Immature natural killer cell (primary cell): ENCODE measurements at regions not wholly inside any gene's neighbourhood (a gene's known extent, or its start where the extent isn't known, plus 50 kb on each side); places are given as distances from the start of the nearest gene placed in this dataset.
A peak's percentile ranks its signal among the peaks of the same experiment; 100 is the strongest.

ENCODE experiments used
- DNase-seq, 3 donors: peaks; one replicate each; pipeline ENCODE4 v3.0.0; 2022; ENCODE audit warnings: mixed read lengths in 1 of 3
- H3K27ac Mint-ChIP-seq, 6 donors: one replicate each; pipeline ENCODE4 v1.8.0; 2020; ENCODE audit warnings: mixed read lengths in 6 of 6, mild to moderate bottlenecking in 5 of 6, inconsistent platforms in 4 of 6, moderate library complexity in 3 of 6
- H3K27me3 Mint-ChIP-seq, 3 donors: one replicate each; pipeline ENCODE4 v1.8.0; 2020 to 2021; ENCODE audit warnings: low read depth in 3 of 3, mild to moderate bottlenecking in 3 of 3, mixed read lengths in 3 of 3, moderate library complexity in 3 of 3, inconsistent platforms in 1 of 3
- H3K36me3 Mint-ChIP-seq, 3 donors: one replicate each; pipeline ENCODE4 v1.8.0; 2020; ENCODE audit warnings: mixed read lengths in 3 of 3, inconsistent platforms in 2 of 3, mild to moderate bottlenecking in 2 of 3
- H3K4me1 Mint-ChIP-seq, 2 donors: one replicate each; pipeline ENCODE4 v1.8.0; 2020; ENCODE audit warnings: inconsistent platforms in 2 of 2, mild to moderate bottlenecking in 2 of 2, mixed read lengths in 2 of 2, moderate library complexity in 1 of 2
- H3K4me3 Mint-ChIP-seq, 5 donors: one replicate each; pipeline ENCODE4 v1.8.0; 2020; ENCODE audit warnings: mild to moderate bottlenecking in 5 of 5, mixed read lengths in 5 of 5, inconsistent platforms in 3 of 5, moderate library complexity in 3 of 5
- H3K9me3 Mint-ChIP-seq, 6 donors: one replicate each; pipeline ENCODE4 v1.8.0; 2020; ENCODE audit warnings: mild to moderate bottlenecking in 6 of 6, mixed read lengths in 6 of 6, inconsistent platforms in 4 of 6, moderate library complexity in 3 of 6

DNA sequence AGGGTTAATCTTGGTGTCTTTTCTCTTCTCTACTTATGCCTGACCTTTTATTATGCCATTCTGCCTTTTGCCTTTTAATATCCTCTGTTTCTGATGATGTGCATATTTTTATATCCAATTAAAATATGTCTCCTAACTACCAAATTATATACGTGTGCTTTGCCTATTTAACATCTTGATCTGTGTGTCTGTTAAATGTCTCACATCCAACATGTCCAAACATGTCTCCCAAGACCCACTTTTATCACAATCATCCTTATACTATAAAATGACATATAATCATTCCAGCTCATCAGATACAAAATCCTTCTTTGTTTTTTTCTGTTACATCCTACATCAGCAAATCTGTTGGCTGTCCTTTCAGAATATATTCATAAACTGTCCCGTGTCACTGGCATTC is 539.5 kb downstream of the ZPLD1 start:
- H3K27ac Mint-ChIP-seq: no peak overlapping the region
- H3K4me1 Mint-ChIP-seq: no peaks in the 10 kb centered on the region

DNA sequence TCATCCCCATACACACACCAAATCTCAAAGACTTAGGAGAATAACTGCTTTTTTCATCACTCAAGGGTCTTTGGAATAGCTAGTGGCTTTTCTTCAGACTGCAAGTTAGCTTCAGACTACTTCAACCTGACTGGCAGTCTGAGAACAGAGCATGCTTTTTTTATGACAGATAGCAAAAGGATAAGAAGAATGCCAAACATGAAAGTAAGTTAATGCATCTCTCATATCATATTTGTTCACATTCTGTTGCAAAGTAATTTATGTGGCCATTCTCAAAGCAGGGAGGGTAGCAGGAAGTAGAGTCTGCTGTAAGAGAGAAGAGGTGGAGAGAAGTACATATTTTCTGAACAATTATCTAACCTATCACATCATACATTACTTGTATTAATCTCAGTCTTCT is 544.4 kb downstream of the ZPLD1 start:
- Mint-ChIP-seq H3K4me1 (no peaks in the 10 kb centered on the region), H3K36me3 (no peaks in the 10 kb centered on the region)

More for the DNA sequence above, 539.5 kb downstream of the ZPLD1 start:
- no peaks in the 10 kb centered on the region for H3K9me3 Mint-ChIP-seq
- no peak for DNase-seq
- peaks cover 0 to 3% (median 2%) of the 10 kb centered on the region in 3 donors for H3K27me3 Mint-ChIP-seq
- no peaks in the 10 kb centered on the region for H3K36me3 Mint-ChIP-seq
- H3K4me3 Mint-ChIP-seq: no peak overlapping the region

DNA sequence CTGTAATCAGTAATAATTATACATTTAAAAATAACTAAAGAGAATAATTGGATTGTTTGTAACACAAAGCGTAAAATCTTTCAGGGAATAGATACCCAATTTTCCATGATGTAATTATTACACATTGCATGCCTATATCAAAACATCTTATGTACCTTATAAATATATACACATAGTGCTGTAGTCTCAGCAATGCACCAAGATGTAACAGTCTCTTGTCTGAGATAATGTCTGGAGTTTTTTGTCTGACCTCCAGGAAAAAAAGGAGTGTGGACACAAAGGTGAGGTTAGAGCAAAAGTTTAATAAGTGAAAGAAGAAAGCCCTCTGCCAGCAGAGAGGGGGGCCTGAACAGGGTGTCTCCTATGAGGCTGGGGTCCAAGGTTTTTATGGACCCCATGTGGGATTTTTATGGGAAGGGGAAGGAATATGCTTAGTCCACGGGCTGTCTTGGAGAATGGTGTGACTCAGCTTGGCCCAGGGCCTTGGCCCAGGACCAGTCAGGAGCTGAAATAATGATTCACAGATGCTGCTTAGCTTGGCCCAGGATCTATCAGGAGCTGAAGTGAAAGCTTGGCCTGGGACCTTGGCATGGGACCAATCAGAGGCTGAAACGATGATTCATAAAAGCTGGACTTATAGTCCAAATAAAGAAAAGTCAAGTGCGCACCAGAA is 545.0 kb downstream of the ZPLD1 start:
- Mint-ChIP-seq H3K27me3 (peaks cover 0 to 1% (median 0%) of the 10 kb centered on the region in 3 donors), H3K27ac (no peak overlapping the region), H3K9me3 (peaks cover 0 to 3% (median 0%) of the 10 kb centered on the region in 6 donors), H3K4me3 (no peak overlapping the region), H3K36me3 (no peaks in the 10 kb centered on the region), H3K4me1 (no peaks in the 10 kb centered on the region)
- DNase-seq: no peak

More for the DNA sequence above, 544.4 kb downstream of the ZPLD1 start:
- Mint-ChIP-seq H3K9me3 (peaks cover 0 to 3% (median 0%) of the 10 kb centered on the region in 6 donors), H3K4me3 (no peak overlapping the region), H3K27ac (no peak overlapping the region), H3K27me3 (peaks cover 0 to 1% (median 0%) of the 10 kb centered on the region in 3 donors)
- DNase-seq: no peak

DNA sequence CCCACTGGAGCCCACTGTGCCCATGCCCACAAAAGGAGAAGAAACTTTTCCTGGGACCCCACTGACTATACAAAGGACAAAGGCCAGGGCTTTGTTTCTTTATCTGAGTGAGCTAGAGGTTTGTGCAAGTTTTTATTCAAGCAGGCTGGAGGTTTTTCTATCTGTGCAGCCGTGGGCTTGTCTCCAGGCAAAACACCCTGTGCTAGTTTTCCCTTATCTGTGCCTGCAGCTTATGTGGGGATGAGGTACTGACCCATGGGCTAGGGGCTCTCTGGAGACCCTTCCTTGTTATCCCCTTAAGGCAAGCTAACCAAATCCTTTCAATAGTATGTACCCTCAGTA is 545.5 kb downstream of the ZPLD1 start:
- Mint-ChIP-seq H3K9me3 (peaks cover 0 to 3% (median 0%) of the 10 kb centered on the region in 6 donors), H3K27me3 (peaks cover 0 to 1% (median 0%) of the 10 kb centered on the region in 3 donors), H3K36me3 (no peaks in the 10 kb centered on the region), H3K27ac (no peak overlapping the region), H3K4me1 (no peaks in the 10 kb centered on the region), H3K4me3 (no peak overlapping the region)
- DNase-seq: no peak

DNA sequence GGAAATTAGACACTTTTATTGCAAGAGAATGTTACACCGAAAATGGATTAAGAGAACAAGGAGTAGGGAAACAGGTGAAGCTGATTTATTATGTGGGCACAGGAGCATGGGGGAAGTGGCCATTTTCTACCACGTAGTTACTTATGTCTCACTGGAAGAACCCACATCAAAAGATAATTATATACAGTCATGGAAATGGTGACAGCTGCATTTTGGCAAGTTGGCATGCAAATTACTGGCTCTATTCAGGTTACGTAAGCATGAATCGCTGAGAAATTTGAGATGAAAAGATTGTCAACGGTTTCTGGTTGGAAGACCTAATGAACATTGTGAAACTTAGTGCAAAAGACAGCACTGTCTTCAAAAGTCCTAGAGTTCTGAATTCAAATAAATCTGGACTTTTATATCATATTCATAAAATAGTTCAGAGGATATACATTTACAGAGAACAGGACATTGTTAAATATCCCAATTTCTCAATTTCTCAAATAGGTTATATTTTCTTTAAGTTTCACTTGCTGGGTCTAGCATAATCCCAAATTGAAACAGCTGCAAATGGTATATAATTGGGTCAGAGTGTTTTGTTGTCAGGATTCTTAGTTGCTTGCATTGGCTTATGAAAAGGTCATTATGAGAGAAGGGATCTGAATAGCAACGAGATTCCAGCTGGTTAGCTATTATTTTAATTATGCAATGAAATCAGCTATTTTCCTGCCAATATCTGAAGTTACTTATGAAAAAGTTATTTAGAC is 567.8 kb downstream of the ZPLD1 start:
- Mint-ChIP-seq H3K4me1 (peaks cover 0 to 3% of the 10 kb centered on the region in 2 donors), H3K9me3 (peaks cover 0 to 10% (median 0%) of the 10 kb centered on the region in 6 donors), H3K36me3 (peaks cover 0 to 4% (median 0%) of the 10 kb centered on the region in 3 donors), H3K4me3 (peak overlapping the region in 1 of 5 donors; percentile 24), H3K27ac (no peak overlapping the region), H3K27me3 (peaks cover 0 to 9% (median 4%) of the 10 kb centered on the region in 3 donors)
- peak in 1 of 3 donors; percentile 14 for DNase-seq

DNA sequence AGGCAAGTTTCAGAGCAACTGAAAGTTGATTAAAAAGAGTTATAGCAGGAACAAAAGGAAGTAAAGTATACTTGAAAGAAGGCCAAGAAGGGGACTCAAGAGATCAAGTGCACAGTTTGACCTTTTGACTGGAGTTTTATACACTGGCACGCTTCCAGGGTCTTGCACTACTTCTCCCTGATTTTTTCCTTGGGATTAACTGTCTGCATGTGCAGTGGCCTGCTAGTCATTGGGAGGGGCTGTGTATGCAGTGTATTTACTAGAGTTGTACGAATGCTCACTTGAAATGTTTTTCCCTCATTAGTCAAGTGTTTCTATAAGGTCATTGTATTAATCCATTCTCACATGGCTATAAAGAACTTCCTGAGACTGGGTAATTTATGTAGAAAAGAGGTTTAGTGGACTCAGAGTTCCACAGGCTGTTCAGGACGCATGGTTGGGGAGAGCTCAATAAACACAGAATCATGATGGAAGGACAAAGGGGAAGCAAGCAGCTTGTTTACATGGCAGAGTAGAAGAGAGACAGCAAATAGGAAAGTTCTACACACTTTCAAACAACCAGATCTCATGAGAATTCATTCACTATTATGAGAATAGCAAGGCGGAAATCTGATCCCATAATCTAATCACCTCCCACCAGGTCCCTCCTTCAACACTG is 571.8 kb downstream of the ZPLD1 start:
- Mint-ChIP-seq H3K9me3 (peaks cover 0 to 10% (median 0%) of the 10 kb centered on the region in 6 donors), H3K27ac (no peak overlapping the region), H3K4me1 (peaks cover 0 to 3% of the 10 kb centered on the region in 2 donors), H3K27me3 (peaks cover 0 to 9% (median 4%) of the 10 kb centered on the region in 3 donors), H3K36me3 (peaks cover 0 to 4% (median 0%) of the 10 kb centered on the region in 3 donors), H3K4me3 (no peak overlapping the region)
- no peak for DNase-seq

DNA sequence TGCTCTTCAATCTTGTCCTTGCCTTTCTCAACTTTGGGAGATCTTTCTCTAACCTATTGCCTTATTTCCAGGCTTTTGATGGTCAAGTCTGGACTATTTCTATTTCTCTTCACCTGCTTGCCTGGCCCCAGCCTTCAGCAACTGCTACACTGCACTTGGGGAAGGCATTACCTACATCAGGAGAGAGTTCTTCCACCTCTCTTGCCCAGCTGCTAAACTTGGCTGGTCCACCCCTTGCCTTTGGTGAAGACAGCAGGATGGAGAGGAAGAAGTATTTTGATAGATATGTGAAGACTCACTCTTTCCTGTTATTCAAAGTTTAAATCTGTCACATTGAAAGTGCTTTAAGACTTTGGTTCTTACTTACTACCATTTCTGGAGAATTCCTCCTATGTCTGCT is 574.8 kb downstream of the ZPLD1 start:
- H3K27ac Mint-ChIP-seq: no peak overlapping the region
- H3K4me3 Mint-ChIP-seq: no peak overlapping the region
- H3K4me1 Mint-ChIP-seq: no peaks in the 10 kb centered on the region
- peaks cover 1 to 4% (median 2%) of the 10 kb centered on the region in 3 donors for H3K27me3 Mint-ChIP-seq
- H3K36me3 Mint-ChIP-seq: peaks cover 0 to 4% (median 0%) of the 10 kb centered on the region in 3 donors
- no peak for DNase-seq
- peaks cover 0 to 8% (median 0%) of the 10 kb centered on the region in 6 donors for H3K9me3 Mint-ChIP-seq

DNA sequence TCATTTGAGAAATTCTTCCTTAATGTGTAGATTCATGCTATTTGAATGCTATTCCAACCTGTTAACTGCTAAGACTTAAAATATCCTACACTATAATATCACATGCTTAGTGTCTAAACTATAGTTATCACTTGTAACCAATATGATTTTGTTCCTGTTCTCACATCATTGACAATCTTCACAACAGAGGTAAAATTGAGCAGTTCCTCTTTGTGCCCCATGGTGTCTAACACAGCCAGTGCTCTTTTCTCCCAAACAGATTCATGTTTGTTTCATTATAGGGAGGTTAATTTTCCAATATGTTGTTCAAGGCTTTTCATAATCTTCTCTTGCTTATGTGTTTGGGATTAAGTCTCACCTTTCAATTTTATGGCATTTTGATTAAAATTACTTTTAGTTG is 591.1 kb downstream of the ZPLD1 start:
- DNase-seq: no peak
- Mint-ChIP-seq H3K27me3 (no peaks in the 10 kb centered on the region), H3K36me3 (no peaks in the 10 kb centered on the region), H3K27ac (no peak overlapping the region), H3K4me3 (no peak overlapping the region), H3K9me3 (peaks cover 0 to 3% (median 0%) of the 10 kb centered on the region in 6 donors), H3K4me1 (peaks cover 0 to 2% of the 10 kb centered on the region in 2 donors)

DNA sequence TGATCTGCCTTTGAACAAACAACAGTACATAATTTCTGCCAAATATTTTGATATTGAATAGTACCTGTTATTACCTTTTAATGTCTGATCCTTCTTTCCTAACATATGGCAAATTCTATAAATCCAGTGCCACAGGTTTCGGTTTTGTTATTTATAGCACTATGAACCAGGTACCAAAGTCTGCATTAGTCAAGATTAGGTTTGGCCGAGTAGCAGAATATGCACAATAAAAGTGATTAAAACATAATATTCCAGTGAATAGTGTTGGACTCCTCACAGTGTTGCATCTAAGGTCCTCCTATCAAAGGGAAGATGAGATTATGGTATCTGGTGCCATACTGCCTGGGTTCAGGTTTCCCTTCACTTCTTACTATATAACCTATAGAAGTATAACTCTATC is 599.0 kb downstream of the ZPLD1 start:
- Mint-ChIP-seq H3K4me3 (no peak overlapping the region), H3K27me3 (peaks cover 0 to 2% (median 0%) of the 10 kb centered on the region in 3 donors), H3K36me3 (no peaks in the 10 kb centered on the region), H3K4me1 (no peaks in the 10 kb centered on the region), H3K9me3 (peaks cover 0 to 2% (median 0%) of the 10 kb centered on the region in 6 donors), H3K27ac (no peak overlapping the region)
- DNase-seq: no peak

DNA sequence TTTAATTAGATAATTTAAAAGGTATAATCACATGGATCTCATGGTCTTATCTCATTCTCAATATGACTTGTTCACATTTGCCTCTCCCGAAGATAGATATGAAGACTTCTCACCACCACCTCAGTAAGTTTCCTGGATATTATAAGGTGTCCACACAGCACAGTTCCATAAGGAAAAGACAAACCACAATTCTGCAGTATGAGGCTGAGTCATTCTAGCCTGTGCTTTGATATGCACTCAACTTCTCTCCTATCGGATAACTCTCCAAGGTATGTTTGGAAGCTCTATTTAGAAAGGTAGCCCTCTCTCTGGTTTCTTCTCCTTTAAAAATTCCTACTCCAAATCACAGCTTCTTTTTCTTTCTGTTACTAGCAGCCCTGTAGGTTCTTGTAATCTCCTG is 612.8 kb downstream of the ZPLD1 start:
- Mint-ChIP-seq H3K27me3 (peaks cover 0 to 6% (median 3%) of the 10 kb centered on the region in 3 donors), H3K4me3 (peak overlapping the region; percentile 55 to 90 (median 88)), H3K36me3 (peaks cover 0 to 5% (median 0%) of the 10 kb centered on the region in 3 donors), H3K27ac (peak overlapping the region; percentile 84 to 95 (median 90)), H3K4me1 (peaks cover 36 to 43% of the 10 kb centered on the region in 2 donors), H3K9me3 (no peaks in the 10 kb centered on the region)
- DNase-seq: peak in 1 of 3 donors; percentile 5

DNA sequence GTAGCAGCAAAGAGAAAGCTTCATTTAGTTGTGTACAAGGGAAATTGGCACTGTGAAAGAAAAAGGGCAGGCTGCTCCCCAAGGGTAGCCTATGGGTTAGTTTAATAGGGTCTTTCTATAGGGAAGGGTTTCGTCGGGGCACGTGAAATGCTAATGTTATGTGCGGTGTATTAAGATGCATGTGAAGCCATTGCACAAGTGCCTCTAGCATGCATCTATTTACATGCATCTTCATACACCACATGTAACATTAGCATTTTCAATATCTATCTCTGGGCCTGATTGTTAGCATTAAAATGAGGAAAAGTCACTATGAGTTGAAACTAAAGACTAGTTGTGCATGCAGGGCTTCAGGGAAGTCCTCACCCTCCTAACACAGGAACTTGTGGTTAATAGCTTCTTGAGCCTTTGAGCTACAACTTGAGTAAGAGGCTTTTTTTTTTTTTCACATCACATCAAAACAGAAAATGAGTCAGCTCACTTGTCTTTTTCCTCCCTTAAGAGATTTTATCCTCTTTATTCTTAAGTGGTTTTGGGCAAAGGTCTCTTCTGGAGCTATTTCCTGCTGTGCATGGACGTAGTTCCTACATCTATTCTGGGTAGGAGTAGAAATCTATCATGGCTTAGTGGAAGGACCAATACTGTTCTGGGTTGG is 613.4 kb downstream of the ZPLD1 start:
- H3K9me3 Mint-ChIP-seq: no peaks in the 10 kb centered on the region
- peak overlapping the region; percentile 55 to 90 (median 88) for H3K4me3 Mint-ChIP-seq
- peak; percentile 41 to 72 (median 63) for DNase-seq
- H3K27ac Mint-ChIP-seq: peak overlapping the region; percentile 84 to 95 (median 90)
- peaks cover 0 to 6% (median 3%) of the 10 kb centered on the region in 3 donors for H3K27me3 Mint-ChIP-seq
- H3K4me1 Mint-ChIP-seq: peaks cover 36 to 43% of the 10 kb centered on the region in 2 donors
- H3K36me3 Mint-ChIP-seq: peaks cover 0 to 5% (median 0%) of the 10 kb centered on the region in 3 donors

DNA sequence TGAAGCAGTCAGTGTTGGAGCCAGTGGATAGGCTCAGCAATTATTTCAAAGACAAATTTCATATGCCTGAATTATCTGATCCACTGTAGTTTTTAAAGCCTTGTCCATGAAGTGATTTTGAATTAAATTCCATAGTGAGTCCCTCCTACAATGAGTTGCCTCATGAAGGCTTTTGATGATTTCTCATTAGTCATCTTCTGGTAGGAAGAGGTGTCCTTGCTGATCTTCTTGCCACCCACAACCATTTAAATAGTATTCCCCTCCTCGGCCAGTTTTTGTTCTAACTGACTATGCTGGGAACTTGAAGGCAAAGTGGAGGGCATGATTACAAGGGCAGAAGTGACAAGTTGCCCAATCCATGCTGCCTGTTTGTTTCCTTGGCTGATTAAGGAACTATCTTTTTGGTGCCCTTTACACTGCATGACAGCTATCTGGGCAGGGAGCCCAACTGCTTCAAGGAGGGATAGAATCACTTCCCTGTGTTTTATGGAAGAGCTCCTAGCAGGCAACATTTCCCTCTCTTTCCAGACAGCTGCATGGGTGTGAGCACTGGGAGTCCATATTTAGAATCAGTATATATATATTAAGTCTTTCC is 617.5 kb downstream of the ZPLD1 start:
- Mint-ChIP-seq H3K4me3 (no peak overlapping the region), H3K36me3 (peaks cover 0 to 5% (median 0%) of the 10 kb centered on the region in 3 donors), H3K4me1 (peaks cover 27 to 30% of the 10 kb centered on the region in 2 donors), H3K27me3 (peaks cover 2 to 9% (median 3%) of the 10 kb centered on the region in 3 donors), H3K9me3 (no peaks in the 10 kb centered on the region), H3K27ac (no peak overlapping the region)
- no peak for DNase-seq

DNA sequence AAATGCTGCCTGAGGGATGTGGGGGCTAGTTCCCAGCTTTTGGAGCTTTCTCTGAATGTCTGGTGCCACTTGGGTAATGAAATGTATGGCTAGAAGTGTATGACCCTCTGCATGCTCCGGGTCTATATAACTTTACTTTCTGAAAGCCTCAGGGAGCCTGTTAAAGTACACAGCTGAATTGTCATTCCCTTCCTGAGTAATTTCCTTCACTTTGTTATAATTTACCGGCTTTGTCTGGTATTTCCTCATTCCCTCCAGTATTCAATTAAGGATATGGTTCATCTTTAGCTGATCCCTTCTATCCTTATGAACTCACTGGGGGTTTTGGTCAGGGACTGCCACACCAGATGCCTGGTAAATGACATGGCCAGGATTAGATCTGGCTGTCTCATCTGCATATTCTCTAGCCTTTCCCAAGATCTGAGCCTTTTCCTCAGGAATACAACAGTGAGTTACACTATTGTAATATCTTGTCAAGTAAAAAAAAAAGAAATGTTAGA is 620.3 kb downstream of the ZPLD1 start:
- Mint-ChIP-seq H3K4me1 (peaks cover 1 to 2% of the 10 kb centered on the region in 2 donors), H3K4me3 (no peak overlapping the region), H3K27me3 (peaks cover 0 to 3% (median 2%) of the 10 kb centered on the region in 3 donors), H3K36me3 (peaks cover 0 to 5% (median 0%) of the 10 kb centered on the region in 3 donors), H3K9me3 (no peaks in the 10 kb centered on the region), H3K27ac (no peak overlapping the region)
- DNase-seq: no peak
